ENCODE measurements at regions not wholly inside any gene's neighbourhood (a gene's known extent, or its start where the extent isn't known, plus 50 kb on each side); places are given as distances from the start of the nearest gene placed in this dataset.
A peak's percentile ranks its signal among the peaks of the same experiment; 100 is the strongest.
"Not testable (repeated sequence)": the region's sequence is repeated elsewhere in the genome, so short reads cannot be mapped to it uniquely, and the experiment has no call there.

- DNase-seq (ENCODE audit: low read depth): peak; percentile 85
Observed at GRCh38 chr5:40224421-40224820, 455.3 kb upstream of the PTGER4 start.

GRCh38 chr5:40223884-40224402, 455.8 kb upstream of the PTGER4 start:
- peak; percentile 98 for DNase-seq (ENCODE audit: low read depth)

- DNase-seq (ENCODE audit: low read depth): peak; percentile 91
Observed at GRCh38 chr5:40221796-40222195, 457.9 kb upstream of the PTGER4 start.

- DNase-seq (ENCODE audit: low read depth): no peak
Observed at GRCh38 chr5:40221255-40221654, 458.5 kb upstream of the PTGER4 start.

GRCh38 chr5:40220260-40220659, 459.5 kb upstream of the PTGER4 start:
- no peak for DNase-seq (ENCODE audit: low read depth)

- no peak for DNase-seq (ENCODE audit: low read depth)
Observed at GRCh38 chr5:40217553-40217952, 462.2 kb upstream of the PTGER4 start.

- no peak for DNase-seq (ENCODE audit: low read depth)
Observed at GRCh38 chr5:40210694-40211093, 469.0 kb upstream of the PTGER4 start.

GRCh38 chr5:40206030-40206429, 473.7 kb upstream of the PTGER4 start:
- no peak for DNase-seq (ENCODE audit: low read depth)

- no peak for DNase-seq (ENCODE audit: low read depth)
Observed at GRCh38 chr5:40204144-40204543, 475.6 kb upstream of the PTGER4 start.

- DNase-seq (ENCODE audit: low read depth): no peak
Observed at GRCh38 chr5:40202814-40203440, 476.8 kb upstream of the PTGER4 start.

- DNase-seq (ENCODE audit: low read depth): peak; percentile 36
Observed at GRCh38 chr5:40198736-40199135, 481.0 kb upstream of the PTGER4 start.

- DNase-seq (ENCODE audit: low read depth): not testable (repeated sequence)
Observed at GRCh38 chr5:40195574-40195973, 484.1 kb upstream of the PTGER4 start.

- DNase-seq (ENCODE audit: low read depth): no peak
Observed at GRCh38 chr5:40191150-40191549, 488.6 kb upstream of the PTGER4 start.

- DNase-seq (ENCODE audit: low read depth): no peak
Observed at GRCh38 chr5:40172721-40173120, 507.0 kb upstream of the PTGER4 start.

- peak; percentile 81 for DNase-seq (ENCODE audit: low read depth)
Observed at GRCh38 chr5:40171971-40172370, 507.7 kb upstream of the PTGER4 start.

GRCh38 chr5:40167283-40167682, 512.4 kb upstream of the PTGER4 start:
- DNase-seq (ENCODE audit: low read depth): no peak

- peak; percentile 29 for DNase-seq (ENCODE audit: low read depth)
Observed at GRCh38 chr5:40166802-40167201, 512.9 kb upstream of the PTGER4 start.

- DNase-seq (ENCODE audit: low read depth): peak; percentile 57
Observed at GRCh38 chr5:40165789-40166728, 513.7 kb upstream of the PTGER4 start.

GRCh38 chr5:40165106-40165788, 514.5 kb upstream of the PTGER4 start:
- DNase-seq (ENCODE audit: low read depth): no peak

- DNase-seq (ENCODE audit: low read depth): no peak
Observed at GRCh38 chr5:40160435-40160834, 519.3 kb upstream of the PTGER4 start.

- no peak for DNase-seq (ENCODE audit: low read depth)
Observed at GRCh38 chr5:40154194-40154593, 525.5 kb upstream of the PTGER4 start.

- no peak for DNase-seq (ENCODE audit: low read depth)
Observed at GRCh38 chr5:40150896-40151295, 528.8 kb upstream of the PTGER4 start.

Measured in LHCN-M2 (cell line).